Parathyroid adenoma (tissue), 2 donors: ENCODE measurements at regions not wholly inside any gene's neighbourhood (a gene's known extent, or its start where the extent isn't known, plus 50 kb on each side); places are given as distances from the start of the nearest gene placed in this dataset.

Source experiments
- H2AFZ ChIP-seq: fragments of 300-600 bp; sonication (generic); one replicate; pipeline ENCODE4 v1.7.0; 2017; ENCODE audit warnings: antibody characterized with exemption, mild to moderate bottlenecking
- H3K27ac ChIP-seq: fragments of 300-600 bp; sonication (generic); one replicate; pipeline ENCODE4 v1.7.0; 2017
- H3K27me3 ChIP-seq: fragments of 300-600 bp; sonication (generic); one replicate; pipeline ENCODE4 v1.7.0; 2017; ENCODE audit warnings: low read length; ENCODE audit not compliant: control insufficient read depth, insufficient read depth
- H3K36me3 ChIP-seq: fragments of 300-600 bp; sonication (generic); one replicate; pipeline ENCODE4 v1.7.0; 2017; ENCODE audit warnings: low read length; ENCODE audit not compliant: control insufficient read depth, insufficient read depth
- H3K4me1 ChIP-seq: fragments of 300-600 bp; sonication (generic); one replicate; pipeline ENCODE4 v1.7.0; 2017; ENCODE audit warnings: control low read depth
- H3K4me2 ChIP-seq: fragments of 300-600 bp; sonication (generic); one replicate; pipeline ENCODE4 v1.7.0; 2017; ENCODE audit warnings: low read length
- H3K4me3 ChIP-seq: fragments of 300-600 bp; sonication (generic); one replicate; pipeline ENCODE4 v1.7.0; 2017; ENCODE audit warnings: low read depth, low read length
- H3K79me2 ChIP-seq: fragments of 300-600 bp; sonication (generic); one replicate; pipeline ENCODE4 v1.7.0; 2017; ENCODE audit warnings: control low read depth
- H3K9ac ChIP-seq: fragments of 300-600 bp; sonication (generic); one replicate; pipeline ENCODE4 v1.7.0; 2017; ENCODE audit warnings: mild to moderate bottlenecking
- H3K9me3 ChIP-seq: fragments of 300-600 bp; sonication (generic); one replicate; pipeline ENCODE4 v1.7.0; 2017; ENCODE audit warnings: low read length; ENCODE audit not compliant: control insufficient read depth
- TF ChIP-seq, protein P1 (sequence below): fragments of 300-600 bp; sonication (generic); IDR thresholded peaks from one replicate; pipeline ENCODE4 v1.7.0; 2017; ENCODE audit warnings: antibody characterized with exemption, mild to moderate bottlenecking
- donor health status: primary hyperparathyroidism.

DNA sequence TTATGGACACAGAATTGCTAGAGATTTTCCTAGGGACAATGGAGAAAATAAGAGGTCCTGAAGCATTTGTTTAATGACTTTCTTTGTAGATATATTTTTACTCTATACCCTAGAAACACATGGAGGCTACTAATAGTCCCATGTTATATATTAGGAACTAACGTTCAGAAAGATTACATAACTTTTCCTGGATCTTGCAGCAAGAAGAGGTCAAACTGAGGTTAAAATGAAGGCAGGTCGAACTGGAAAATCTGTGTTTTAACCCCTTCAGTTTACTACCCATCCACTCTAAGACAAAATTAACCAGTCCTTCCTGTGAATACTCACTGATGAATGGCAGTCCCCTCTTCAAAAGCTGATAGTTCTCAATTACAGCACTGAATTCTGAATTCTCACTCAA, 1415.8 kb upstream of the CELF4 start:
- Histone ChIP-seq H3K9ac (no peak overlapping the region), H3K79me2 (no peaks in the 10 kb centered on the region), H3K4me2 (no peak overlapping the region), H3K36me3 (no peaks in the 10 kb centered on the region), H3K4me1 (no peaks in the 10 kb centered on the region), H3K27me3 (no peaks in the 10 kb centered on the region), H2AFZ (no peak overlapping the region), H3K4me3 (no peak overlapping the region), H3K9me3 (no peaks in the 10 kb centered on the region), H3K27ac (no peak overlapping the region)
- TF ChIP-seq, protein P1, sequence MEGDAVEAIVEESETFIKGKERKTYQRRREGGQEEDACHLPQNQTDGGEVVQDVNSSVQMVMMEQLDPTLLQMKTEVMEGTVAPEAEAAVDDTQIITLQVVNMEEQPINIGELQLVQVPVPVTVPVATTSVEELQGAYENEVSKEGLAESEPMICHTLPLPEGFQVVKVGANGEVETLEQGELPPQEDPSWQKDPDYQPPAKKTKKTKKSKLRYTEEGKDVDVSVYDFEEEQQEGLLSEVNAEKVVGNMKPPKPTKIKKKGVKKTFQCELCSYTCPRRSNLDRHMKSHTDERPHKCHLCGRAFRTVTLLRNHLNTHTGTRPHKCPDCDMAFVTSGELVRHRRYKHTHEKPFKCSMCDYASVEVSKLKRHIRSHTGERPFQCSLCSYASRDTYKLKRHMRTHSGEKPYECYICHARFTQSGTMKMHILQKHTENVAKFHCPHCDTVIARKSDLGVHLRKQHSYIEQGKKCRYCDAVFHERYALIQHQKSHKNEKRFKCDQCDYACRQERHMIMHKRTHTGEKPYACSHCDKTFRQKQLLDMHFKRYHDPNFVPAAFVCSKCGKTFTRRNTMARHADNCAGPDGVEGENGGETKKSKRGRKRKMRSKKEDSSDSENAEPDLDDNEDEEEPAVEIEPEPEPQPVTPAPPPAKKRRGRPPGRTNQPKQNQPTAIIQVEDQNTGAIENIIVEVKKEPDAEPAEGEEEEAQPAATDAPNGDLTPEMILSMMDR = no peak

DNA sequence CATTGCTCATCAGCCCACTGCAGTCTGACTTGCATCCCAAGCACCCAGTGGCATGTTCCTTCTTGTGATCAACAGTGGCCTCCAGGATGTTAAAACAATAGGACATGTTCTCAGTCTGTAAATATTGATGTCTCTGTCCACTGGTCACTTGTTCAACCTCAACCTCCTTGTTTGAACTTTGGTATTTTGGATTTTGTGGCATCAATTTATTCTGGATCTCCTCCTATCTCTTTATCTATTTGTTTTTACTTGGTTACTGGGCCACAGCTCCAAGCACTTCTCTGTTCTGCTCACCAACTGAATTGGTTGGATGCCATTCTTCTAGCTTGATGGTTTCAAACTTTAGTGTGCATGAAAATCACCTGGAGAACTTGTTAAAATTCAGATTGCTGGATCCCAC, 1414.8 kb upstream of the CELF4 start:
- no peaks in the 10 kb centered on the region for H3K36me3 ChIP-seq
- H2AFZ ChIP-seq = no peak overlapping the region
- H3K4me3 ChIP-seq = no peak overlapping the region
- H3K9me3 ChIP-seq = no peaks in the 10 kb centered on the region
- TF ChIP-seq, protein P1 = no peak
- no peak overlapping the region for H3K27ac ChIP-seq
- no peaks in the 10 kb centered on the region for H3K4me1 ChIP-seq
- no peak overlapping the region for H3K4me2 ChIP-seq
- H3K27me3 ChIP-seq = no peaks in the 10 kb centered on the region
- no peaks in the 10 kb centered on the region for H3K79me2 ChIP-seq
- no peak overlapping the region for H3K9ac ChIP-seq

DNA sequence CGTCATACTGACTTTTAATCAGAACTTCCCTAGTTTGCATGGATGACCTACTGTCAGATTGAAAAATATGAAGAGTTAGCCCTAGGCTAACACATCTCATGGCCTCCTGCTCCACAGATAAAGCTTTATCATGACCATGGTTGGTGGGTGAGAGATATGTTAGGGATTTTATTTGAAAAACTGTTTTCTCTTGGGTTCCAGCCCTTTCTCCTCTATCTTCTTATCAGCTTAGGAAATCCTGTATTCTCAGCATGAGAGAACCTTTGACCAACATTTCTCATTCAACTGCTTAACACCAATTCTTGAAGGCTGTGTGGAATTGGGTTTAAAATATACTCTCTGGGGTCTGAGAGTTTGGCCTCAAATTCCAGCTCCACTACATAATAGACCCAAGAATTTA, 1407.0 kb upstream of the CELF4 start:
- no peaks in the 10 kb centered on the region for H3K79me2 ChIP-seq
- TF ChIP-seq, protein P1 = no peak
- no peaks in the 10 kb centered on the region for H3K9me3 ChIP-seq
- no peaks in the 10 kb centered on the region for H3K36me3 ChIP-seq
- H3K4me1 ChIP-seq = no peaks in the 10 kb centered on the region
- H3K4me3 ChIP-seq = no peak overlapping the region
- no peak overlapping the region for H3K27ac ChIP-seq
- H2AFZ ChIP-seq = no peak overlapping the region
- H3K27me3 ChIP-seq = no peaks in the 10 kb centered on the region
- H3K4me2 ChIP-seq = no peak overlapping the region
- no peak overlapping the region for H3K9ac ChIP-seq

DNA sequence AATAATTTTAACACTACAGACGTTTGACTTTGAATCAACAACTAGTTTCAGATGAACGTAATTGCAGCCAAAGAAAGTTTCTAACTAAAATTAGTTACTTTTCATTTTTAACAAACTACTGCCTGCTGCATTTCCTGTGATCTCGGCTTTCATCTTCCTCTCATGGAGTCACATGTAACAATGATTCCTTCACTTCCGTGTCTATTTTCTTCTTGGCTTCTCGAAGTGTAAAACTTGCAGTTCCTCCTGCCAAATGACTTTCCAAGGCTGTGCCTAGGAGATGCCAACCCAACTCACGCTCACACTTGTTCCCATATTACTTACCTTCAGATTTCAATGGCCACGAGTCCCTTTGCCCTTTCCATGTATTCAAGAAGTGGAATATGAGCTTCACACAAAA, 1406.3 kb upstream of the CELF4 start:
- H2AFZ ChIP-seq = no peak overlapping the region
- no peaks in the 10 kb centered on the region for H3K4me1 ChIP-seq
- H3K79me2 ChIP-seq = no peaks in the 10 kb centered on the region
- TF ChIP-seq, protein P1 = no peak
- no peaks in the 10 kb centered on the region for H3K9me3 ChIP-seq
- H3K9ac ChIP-seq = no peak overlapping the region
- H3K4me3 ChIP-seq = no peak overlapping the region
- H3K4me2 ChIP-seq = no peak overlapping the region
- no peaks in the 10 kb centered on the region for H3K27me3 ChIP-seq
- H3K36me3 ChIP-seq = no peaks in the 10 kb centered on the region
- H3K27ac ChIP-seq = no peak overlapping the region

DNA sequence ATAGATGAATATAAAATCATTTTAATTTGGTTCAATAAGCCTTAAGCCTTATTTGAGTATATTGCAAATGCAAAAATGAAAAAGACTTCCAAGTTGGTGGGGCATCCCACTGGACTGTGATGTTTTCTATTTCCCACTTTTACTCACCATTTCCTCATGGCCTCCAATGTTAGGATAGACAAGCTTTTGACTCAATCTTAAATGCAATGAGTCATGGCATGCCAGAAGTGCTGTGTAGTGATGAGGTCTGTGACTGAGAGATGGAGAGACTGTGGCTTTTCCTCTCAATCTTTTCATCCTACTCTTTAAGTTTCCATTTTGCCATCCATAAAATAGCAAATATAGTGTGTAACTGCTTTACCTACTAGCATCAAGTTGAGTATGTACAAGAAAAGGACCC, 1401.2 kb upstream of the CELF4 start:
- Histone ChIP-seq H3K9ac (no peak overlapping the region), H3K4me1 (no peaks in the 10 kb centered on the region), H3K4me3 (no peak overlapping the region), H3K36me3 (no peaks in the 10 kb centered on the region), H3K9me3 (no peaks in the 10 kb centered on the region), H3K27ac (no peak overlapping the region), H3K27me3 (no peaks in the 10 kb centered on the region), H3K4me2 (no peak overlapping the region), H2AFZ (no peak overlapping the region), H3K79me2 (no peaks in the 10 kb centered on the region)
- TF ChIP-seq, protein P1 = no peak
